Thoracic aorta (tissue), 2 donors: ENCODE measurements at regions not wholly inside any gene's neighbourhood (a gene's known extent, or its start where the extent isn't known, plus 50 kb on each side); places are given as distances from the start of the nearest gene placed in this dataset.

Experiments used
- ATAC-seq: fragments of 150-250 bp; one replicate; pipeline ENCODE4 v1.8.0; 2017; ENCODE audit warnings: low read depth; ENCODE audit not compliant: insufficient number of reproducible peaks, low FRiP score
- DNase-seq: peaks from one replicate; pipeline ENCODE4 v3.0.0-alpha.2; 2020; ENCODE audit warnings: low spot score
- H3K27ac ChIP-seq, 2 donors: fragments of 200-600 bp; sonication (generic); 1 replicate in 1 of 2; 2 replicates in 1 of 2; pipeline ENCODE4 v1.5.1; 2016; ENCODE audit warnings: mild to moderate bottlenecking in 2 of 2, moderate library complexity in 2 of 2
- H3K27me3 ChIP-seq: fragments of 200-600 bp; sonication (generic); replicated peaks from 2 replicates; pipeline ENCODE4 v1.6.0; 2016; ENCODE audit warnings: mild to moderate bottlenecking; ENCODE audit not compliant: insufficient read depth
- H3K36me3 ChIP-seq: fragments of 200-600 bp; sonication (generic); one replicate; pipeline ENCODE4 v1.5.1; 2016
- H3K4me1 ChIP-seq, 2 donors: fragments of 200-600 bp; sonication (generic); 1 replicate in 1 of 2; 2 replicates in 1 of 2; pipeline versions ENCODE4 v1.5.1 to v1.6.0; 2016; ENCODE audit warnings: low read depth in 2 of 2, mild to moderate bottlenecking in 1 of 2; ENCODE audit not compliant: control insufficient read depth in 1 of 2
- H3K4me3 ChIP-seq: fragments of 200-600 bp; sonication (generic); 2 replicates; pipeline ENCODE4 v1.5.1; 2016; ENCODE audit warnings: mild to moderate bottlenecking
- H3K9me3 ChIP-seq: fragments of 200-600 bp; sonication (generic); 2 replicates; pipeline ENCODE4 v1.5.1; 2016
- TF ChIP-seq, protein P1 (sequence below): fragments of 200-600 bp; sonication (generic); IDR thresholded peaks from one replicate; pipeline ENCODE4 v1.5.1; 2019; ENCODE audit warnings: antibody characterized with exemption

DNA sequence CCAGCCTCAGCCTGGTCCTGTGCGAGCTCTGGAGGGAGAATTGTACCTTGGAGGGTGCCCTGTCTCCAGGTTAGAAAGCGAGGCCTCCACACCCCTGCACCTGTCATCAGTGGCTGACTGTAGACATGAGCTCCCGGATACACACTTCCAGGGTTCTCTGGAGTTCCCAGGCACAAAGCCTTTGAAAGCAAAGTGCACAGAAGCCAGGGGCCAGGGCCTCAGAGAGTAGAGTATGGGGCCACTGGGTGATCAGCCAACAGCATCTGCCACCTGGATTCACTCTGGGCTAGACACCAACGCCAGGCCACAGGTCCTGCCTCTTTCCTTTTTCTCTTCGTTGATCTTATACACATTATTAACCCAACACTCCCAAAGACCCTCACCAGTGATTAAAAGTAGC is 239.4 kb upstream of the HDAC4 start:
- DNase-seq (no peak), ATAC-seq (no peak)
- no peaks in the 10 kb centered on the region for H3K9me3 ChIP-seq
- no peak overlapping the region for H3K27ac ChIP-seq
- no peaks in the 10 kb centered on the region for H3K27me3 ChIP-seq
- no peaks in the 10 kb centered on the region for H3K36me3 ChIP-seq
- no peaks in the 10 kb centered on the region for H3K4me1 ChIP-seq
- no peak overlapping the region for H3K4me3 ChIP-seq
- TF ChIP-seq, protein P1, sequence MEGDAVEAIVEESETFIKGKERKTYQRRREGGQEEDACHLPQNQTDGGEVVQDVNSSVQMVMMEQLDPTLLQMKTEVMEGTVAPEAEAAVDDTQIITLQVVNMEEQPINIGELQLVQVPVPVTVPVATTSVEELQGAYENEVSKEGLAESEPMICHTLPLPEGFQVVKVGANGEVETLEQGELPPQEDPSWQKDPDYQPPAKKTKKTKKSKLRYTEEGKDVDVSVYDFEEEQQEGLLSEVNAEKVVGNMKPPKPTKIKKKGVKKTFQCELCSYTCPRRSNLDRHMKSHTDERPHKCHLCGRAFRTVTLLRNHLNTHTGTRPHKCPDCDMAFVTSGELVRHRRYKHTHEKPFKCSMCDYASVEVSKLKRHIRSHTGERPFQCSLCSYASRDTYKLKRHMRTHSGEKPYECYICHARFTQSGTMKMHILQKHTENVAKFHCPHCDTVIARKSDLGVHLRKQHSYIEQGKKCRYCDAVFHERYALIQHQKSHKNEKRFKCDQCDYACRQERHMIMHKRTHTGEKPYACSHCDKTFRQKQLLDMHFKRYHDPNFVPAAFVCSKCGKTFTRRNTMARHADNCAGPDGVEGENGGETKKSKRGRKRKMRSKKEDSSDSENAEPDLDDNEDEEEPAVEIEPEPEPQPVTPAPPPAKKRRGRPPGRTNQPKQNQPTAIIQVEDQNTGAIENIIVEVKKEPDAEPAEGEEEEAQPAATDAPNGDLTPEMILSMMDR, result no peak

DNA sequence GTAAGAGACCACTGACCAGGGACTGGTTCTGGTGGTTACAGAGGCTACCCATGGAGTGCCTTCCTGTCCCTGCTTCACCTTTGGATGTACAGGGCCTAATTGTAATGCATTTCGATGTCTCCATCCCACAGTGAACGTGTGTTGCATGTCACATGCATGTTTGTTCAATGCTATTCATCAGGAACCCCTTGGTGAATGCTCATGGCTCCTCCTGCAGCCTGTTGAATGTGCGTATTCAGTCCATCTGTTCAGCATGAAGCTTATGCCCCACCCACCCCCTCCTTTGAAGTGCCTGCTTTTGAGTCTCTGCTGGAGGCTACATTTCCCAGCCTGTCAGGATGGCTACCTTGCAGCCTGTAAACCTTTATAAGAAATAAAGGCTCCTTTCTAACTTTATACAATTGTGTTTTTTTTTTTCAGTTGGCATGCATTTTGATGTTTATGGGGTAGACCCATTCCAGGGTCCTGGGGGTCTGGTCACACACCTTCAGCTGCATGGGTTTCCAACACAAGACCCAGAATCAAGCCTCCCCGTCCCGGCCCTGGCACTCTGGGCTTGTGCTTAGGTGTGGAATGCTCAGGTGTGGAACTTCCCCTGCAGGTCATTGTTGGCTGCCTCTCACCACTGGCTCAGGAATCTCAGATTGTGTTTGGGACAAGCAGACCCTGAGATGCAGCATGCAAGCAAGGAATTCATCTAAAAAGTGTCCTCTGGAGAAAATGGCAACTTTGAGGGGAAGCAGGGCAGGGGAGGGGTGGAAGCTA is 238.8 kb upstream of the HDAC4 start:
- Histone ChIP-seq H3K36me3 (no peaks in the 10 kb centered on the region), H3K4me3 (no peak overlapping the region), H3K27me3 (no peaks in the 10 kb centered on the region), H3K9me3 (no peaks in the 10 kb centered on the region), H3K27ac (no peak overlapping the region), H3K4me1 (no peaks in the 10 kb centered on the region)
- TF ChIP-seq, protein P1, result no peak
- DNase-seq (no peak), ATAC-seq (no peak)

DNA sequence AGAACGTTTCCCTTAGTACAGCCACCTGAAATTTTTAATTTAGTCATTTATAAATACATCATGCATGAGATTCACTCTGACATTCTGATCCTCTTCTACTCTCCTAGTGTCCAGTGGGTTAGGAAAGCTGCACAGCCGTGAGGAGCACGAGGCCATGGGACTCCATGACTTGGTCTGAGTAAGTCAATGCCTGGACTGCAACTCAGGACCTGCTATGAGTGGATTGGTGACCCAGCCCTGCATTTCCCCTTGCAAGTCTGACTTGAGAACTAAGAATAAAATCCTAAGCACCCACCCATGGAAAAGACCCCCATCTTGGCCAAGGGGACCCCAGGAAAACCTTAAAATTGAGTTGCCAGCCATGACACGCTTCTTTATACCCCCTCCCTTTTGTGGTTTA is 237.6 kb upstream of the HDAC4 start:
- TF ChIP-seq, protein P1, result no peak
- Histone ChIP-seq H3K36me3 (no peaks in the 10 kb centered on the region), H3K9me3 (no peaks in the 10 kb centered on the region), H3K4me1 (no peaks in the 10 kb centered on the region), H3K27me3 (no peaks in the 10 kb centered on the region), H3K4me3 (no peak overlapping the region), H3K27ac (no peak overlapping the region)
- DNase-seq (no peak), ATAC-seq (no peak)

DNA sequence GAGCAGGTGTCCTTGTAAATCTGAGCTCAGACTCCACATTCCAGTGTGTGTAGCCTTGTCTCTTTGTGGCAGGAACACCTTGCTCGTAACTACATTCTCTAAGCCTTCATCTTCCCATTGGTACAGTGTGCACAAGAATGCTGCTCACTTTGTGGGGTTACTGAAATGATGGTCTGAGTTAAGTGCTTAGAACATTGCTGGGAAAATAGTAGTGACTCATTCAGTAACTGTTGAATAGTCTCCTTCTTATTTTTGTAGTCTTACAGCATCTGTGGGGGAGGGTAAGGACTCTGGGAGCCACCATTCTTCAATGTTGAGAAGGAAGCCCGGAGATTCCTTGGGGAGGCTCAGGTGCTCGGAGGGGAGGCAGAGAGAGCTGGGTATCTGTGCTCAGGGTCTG is 236.0 kb upstream of the HDAC4 start:
- no peak for DNase-seq
- TF ChIP-seq, protein P1, result no peak
- Histone ChIP-seq H3K4me1 (no peaks in the 10 kb centered on the region), H3K36me3 (no peaks in the 10 kb centered on the region), H3K27ac (no peak overlapping the region), H3K4me3 (no peak overlapping the region), H3K27me3 (no peaks in the 10 kb centered on the region), H3K9me3 (no peaks in the 10 kb centered on the region)
- no peak for ATAC-seq

DNA sequence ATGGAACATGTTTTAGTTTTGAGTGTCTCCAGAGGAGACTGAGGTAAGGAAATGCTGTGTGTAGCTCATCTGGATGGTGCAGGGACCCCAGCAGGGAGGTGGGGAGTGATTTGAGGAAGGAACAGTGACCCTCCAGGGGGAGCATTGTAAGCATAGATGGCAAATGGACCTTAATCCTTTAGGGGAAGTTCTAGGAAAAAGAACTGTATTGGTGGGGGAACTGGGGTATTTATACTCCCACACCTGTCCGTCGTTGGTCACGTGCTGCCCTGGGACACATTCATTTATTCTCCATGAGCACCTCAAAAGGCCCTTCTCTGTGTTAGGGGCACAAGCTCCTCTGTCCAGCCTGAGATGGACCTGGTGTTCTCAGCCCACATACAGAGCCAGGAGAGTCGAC is 233.9 kb upstream of the HDAC4 start:
- TF ChIP-seq, protein P1, result no peak
- no peaks in the 10 kb centered on the region for H3K36me3 ChIP-seq
- H3K27ac ChIP-seq, result no peak overlapping the region
- H3K4me3 ChIP-seq, result no peak overlapping the region
- no peak for DNase-seq
- no peaks in the 10 kb centered on the region for H3K9me3 ChIP-seq
- H3K27me3 ChIP-seq, result no peaks in the 10 kb centered on the region
- ATAC-seq, result no peak
- H3K4me1 ChIP-seq, result peaks cover 8% of the 10 kb centered on the region in 2 donors
